ENCODE measurements at regions not wholly inside any gene's neighbourhood (a gene's known extent, or its start where the extent isn't known, plus 50 kb on each side); places are given as distances from the start of the nearest gene placed in this dataset.

DNA sequence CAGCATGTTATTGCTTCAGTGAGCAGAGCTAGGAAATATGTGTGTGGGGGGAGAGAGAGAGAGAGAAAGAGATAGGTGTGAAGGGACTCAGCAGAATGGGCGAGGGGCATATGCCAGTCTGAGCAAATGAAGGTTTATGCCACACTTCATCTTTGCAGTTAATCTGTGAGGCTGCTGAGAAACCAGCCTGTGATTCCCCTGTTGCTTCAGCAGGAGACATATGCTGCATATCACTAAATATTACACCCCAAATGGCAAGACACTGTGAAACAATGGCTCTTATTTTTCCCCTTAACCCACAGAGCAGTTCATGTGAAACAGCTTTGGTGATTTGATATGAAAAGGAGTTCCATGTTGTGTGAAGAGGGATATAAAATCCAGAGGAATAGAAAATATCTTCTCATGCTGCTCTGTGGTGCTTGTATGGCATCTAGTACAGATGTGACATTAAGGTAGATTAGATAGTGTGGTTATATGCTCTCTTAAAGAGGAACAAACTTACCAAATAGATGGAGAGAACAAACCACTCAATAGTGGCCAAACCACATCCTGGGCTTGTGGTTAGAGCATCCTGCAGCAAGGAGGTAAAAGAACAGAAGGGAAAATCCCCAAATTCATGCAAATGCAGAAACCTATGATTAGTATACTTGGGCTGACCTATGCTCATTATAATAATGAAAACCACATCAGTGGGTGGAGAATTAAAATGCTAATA is 864.2 kb downstream of the FAM181B start:
- TF ChIP-seq, protein P1, sequence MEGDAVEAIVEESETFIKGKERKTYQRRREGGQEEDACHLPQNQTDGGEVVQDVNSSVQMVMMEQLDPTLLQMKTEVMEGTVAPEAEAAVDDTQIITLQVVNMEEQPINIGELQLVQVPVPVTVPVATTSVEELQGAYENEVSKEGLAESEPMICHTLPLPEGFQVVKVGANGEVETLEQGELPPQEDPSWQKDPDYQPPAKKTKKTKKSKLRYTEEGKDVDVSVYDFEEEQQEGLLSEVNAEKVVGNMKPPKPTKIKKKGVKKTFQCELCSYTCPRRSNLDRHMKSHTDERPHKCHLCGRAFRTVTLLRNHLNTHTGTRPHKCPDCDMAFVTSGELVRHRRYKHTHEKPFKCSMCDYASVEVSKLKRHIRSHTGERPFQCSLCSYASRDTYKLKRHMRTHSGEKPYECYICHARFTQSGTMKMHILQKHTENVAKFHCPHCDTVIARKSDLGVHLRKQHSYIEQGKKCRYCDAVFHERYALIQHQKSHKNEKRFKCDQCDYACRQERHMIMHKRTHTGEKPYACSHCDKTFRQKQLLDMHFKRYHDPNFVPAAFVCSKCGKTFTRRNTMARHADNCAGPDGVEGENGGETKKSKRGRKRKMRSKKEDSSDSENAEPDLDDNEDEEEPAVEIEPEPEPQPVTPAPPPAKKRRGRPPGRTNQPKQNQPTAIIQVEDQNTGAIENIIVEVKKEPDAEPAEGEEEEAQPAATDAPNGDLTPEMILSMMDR (IDR thresholded peaks at IDR 0.05; ENCODE audit: borderline replicate concordance, extremely low read depth, insufficient read depth), result no peak
- H3K4me1 ChIP-seq (ENCODE audit: control insufficient read depth in 2 of 3, insufficient read depth in 2 of 3, low read depth in 1 of 3, low read length in 3 of 3), result no peaks in the 10 kb centered on the region
- intact Hi-C loops (cut with DNase I), result no loop called here
- no peak overlapping the region for H3K4me3 ChIP-seq (ENCODE audit: low read length in 3 of 3)
- H3K27me3 ChIP-seq (ENCODE audit: control insufficient read depth, insufficient read depth, low read length), result no peaks in the 10 kb centered on the region
- no peak overlapping the region for H3K27ac ChIP-seq (ENCODE audit: low read depth in 2 of 2, low read length in 2 of 2)
- FAIRE-seq (no peak), DNase-seq (no peak)
- no peaks in the 10 kb centered on the region for H3K36me3 ChIP-seq (ENCODE audit: control insufficient read depth in 2 of 3, insufficient read depth in 3 of 3, low read length in 3 of 3)
- H3K9me3 ChIP-seq (ENCODE audit: control insufficient read depth in 2 of 3, insufficient read depth in 1 of 3, low read length in 3 of 3), result no peaks in the 10 kb centered on the region
- no peak overlapping the region for H3K9ac ChIP-seq (ENCODE audit: low read length in 3 of 3)

DNA sequence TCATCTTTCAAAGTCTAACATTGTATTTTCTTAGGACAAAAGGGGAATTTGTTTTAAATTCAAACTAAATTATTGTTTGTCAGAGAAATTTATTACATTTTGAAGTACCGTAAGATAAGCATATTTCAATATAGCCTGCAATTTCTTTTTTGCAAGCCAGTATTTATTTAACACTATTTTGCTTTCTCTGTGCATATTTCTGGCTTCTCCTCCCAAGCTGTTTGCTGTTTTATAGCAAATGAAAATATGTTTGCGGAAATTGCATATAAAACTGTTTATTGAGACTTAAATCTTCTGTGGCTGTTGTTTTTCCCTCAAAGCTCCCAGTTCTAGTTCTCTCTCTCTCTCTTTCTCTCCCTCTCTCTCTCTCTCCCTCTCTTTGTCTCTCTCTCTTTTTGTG is 866.8 kb downstream of the FAM181B start:
- no peak overlapping the region for H3K27ac ChIP-seq (ENCODE audit: low read depth in 2 of 2, low read length in 2 of 2)
- H3K4me3 ChIP-seq (ENCODE audit: low read length in 3 of 3), result no peak overlapping the region
- peak in 2 of 5 donors; percentile 54 to 85 for DNase-seq
- intact Hi-C loops (cut with DNase I), result no loop called here
- no peaks in the 10 kb centered on the region for H3K27me3 ChIP-seq (ENCODE audit: control insufficient read depth, insufficient read depth, low read length)
- H3K4me1 ChIP-seq (ENCODE audit: control insufficient read depth in 2 of 3, insufficient read depth in 2 of 3, low read depth in 1 of 3, low read length in 3 of 3), result no peaks in the 10 kb centered on the region
- no peak overlapping the region for H3K9ac ChIP-seq (ENCODE audit: low read length in 3 of 3)
- TF ChIP-seq, protein P1 (IDR thresholded peaks at IDR 0.05; ENCODE audit: borderline replicate concordance, extremely low read depth, insufficient read depth), result no peak
- FAIRE-seq, result no peak
- no peaks in the 10 kb centered on the region for H3K9me3 ChIP-seq (ENCODE audit: control insufficient read depth in 2 of 3, insufficient read depth in 1 of 3, low read length in 3 of 3)
- no peaks in the 10 kb centered on the region for H3K36me3 ChIP-seq (ENCODE audit: control insufficient read depth in 2 of 3, insufficient read depth in 3 of 3, low read length in 3 of 3)

DNA sequence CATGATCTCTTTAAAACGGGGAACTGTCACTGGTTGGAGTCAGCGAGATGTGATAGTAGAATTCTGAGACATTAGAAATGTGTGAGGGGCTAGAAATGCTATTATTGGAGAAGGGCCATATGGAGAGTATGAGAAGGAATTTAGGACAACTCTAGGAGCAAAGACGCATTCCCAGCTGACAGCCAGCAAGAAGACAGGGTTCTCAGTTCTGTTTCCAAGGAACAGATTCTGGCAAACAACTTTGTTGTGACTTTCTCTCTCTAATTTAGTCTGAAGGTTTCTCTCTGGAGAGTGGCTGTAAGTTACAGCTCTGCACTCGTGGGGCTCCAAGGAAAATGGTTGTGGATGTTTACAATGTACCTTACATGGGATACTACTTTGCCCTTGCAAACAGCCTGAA is 876.3 kb downstream of the FAM181B start:
- Histone ChIP-seq H3K27me3 (ENCODE audit: control insufficient read depth, insufficient read depth, low read length) (no peaks in the 10 kb centered on the region), H3K27ac (ENCODE audit: low read depth in 2 of 2, low read length in 2 of 2) (no peak overlapping the region), H3K4me3 (ENCODE audit: low read length in 3 of 3) (no peak overlapping the region), H3K4me1 (ENCODE audit: control insufficient read depth in 2 of 3, insufficient read depth in 2 of 3, low read depth in 1 of 3, low read length in 3 of 3) (no peaks in the 10 kb centered on the region), H3K9ac (ENCODE audit: low read length in 3 of 3) (no peak overlapping the region), H3K36me3 (ENCODE audit: control insufficient read depth in 2 of 3, insufficient read depth in 3 of 3, low read length in 3 of 3) (no peaks in the 10 kb centered on the region), H3K9me3 (ENCODE audit: control insufficient read depth in 2 of 3, insufficient read depth in 1 of 3, low read length in 3 of 3) (no peaks in the 10 kb centered on the region)
- TF ChIP-seq, protein P1 (IDR thresholded peaks at IDR 0.05; ENCODE audit: borderline replicate concordance, extremely low read depth, insufficient read depth), result no peak
- no peak for FAIRE-seq
- intact Hi-C loops (cut with DNase I), result no loop called here
- DNase-seq, result peak in 3 of 5 donors; percentile 10 to 85 (median 65)

DNA sequence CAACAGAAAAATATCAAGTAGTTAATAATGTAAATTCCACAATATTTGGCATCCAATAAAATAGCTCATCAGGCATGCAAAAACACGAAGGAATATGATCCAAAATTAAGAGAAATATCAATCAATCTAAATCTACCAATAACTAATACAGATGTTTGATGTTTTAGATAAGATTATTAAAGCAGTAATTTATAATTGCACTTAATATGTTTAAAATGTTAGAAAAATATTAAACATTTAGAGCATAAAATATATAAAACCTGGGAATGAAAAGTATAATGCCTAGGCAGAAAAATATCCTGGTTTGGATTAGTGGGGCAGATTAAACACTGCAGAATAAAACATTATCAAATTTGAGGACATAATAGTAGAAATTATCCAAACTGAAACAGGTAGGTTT is 879.9 kb downstream of the FAM181B start:
- Histone ChIP-seq H3K4me3 (ENCODE audit: low read length in 3 of 3) (no peak overlapping the region), H3K9me3 (ENCODE audit: control insufficient read depth in 2 of 3, insufficient read depth in 1 of 3, low read length in 3 of 3) (no peaks in the 10 kb centered on the region), H3K9ac (ENCODE audit: low read length in 3 of 3) (no peak overlapping the region), H3K4me1 (ENCODE audit: control insufficient read depth in 2 of 3, insufficient read depth in 2 of 3, low read depth in 1 of 3, low read length in 3 of 3) (no peaks in the 10 kb centered on the region), H3K36me3 (ENCODE audit: control insufficient read depth in 2 of 3, insufficient read depth in 3 of 3, low read length in 3 of 3) (no peaks in the 10 kb centered on the region), H3K27ac (ENCODE audit: low read depth in 2 of 2, low read length in 2 of 2) (no peak overlapping the region), H3K27me3 (ENCODE audit: control insufficient read depth, insufficient read depth, low read length) (no peaks in the 10 kb centered on the region)
- intact Hi-C loops (cut with DNase I), result no loop called here
- TF ChIP-seq, protein P1 (IDR thresholded peaks at IDR 0.05; ENCODE audit: borderline replicate concordance, extremely low read depth, insufficient read depth), result no peak
- DNase-seq, result no peak
- no peak for FAIRE-seq
